ENCODE measurements at regions not wholly inside any gene's neighbourhood (a gene's known extent, or its start where the extent isn't known, plus 50 kb on each side); places are given as distances from the start of the nearest gene placed in this dataset.

- TF ChIP-seq POLR2AphosphoS5 (IDR thresholded peaks at IDR 0.05; ENCODE audit: low read depth) (no peak), SPI1 (IDR thresholded peaks at IDR 0.05; ENCODE audit: borderline replicate concordance, low read depth) (no peak), CTCF (IDR thresholded peaks at IDR 0.05; ENCODE audit: insufficient read depth, low read length) (no peak), GABPA (IDR thresholded peaks at IDR 0.05; ENCODE audit: low read depth) (no peak)
- no peak for DNase-seq (ENCODE audit: low read depth in 1 of 2, low spot score in 1 of 2)
- Histone ChIP-seq H3K27ac (replicated peaks) (no peak overlapping the region), H3K4me3 (replicated peaks; ENCODE audit: insufficient read depth, low read length) (no peak overlapping the region), H3K27me3 (ENCODE audit: insufficient read depth, poor library complexity, severe bottlenecking) (no peaks in the 10 kb centered on the region)
Measured at GRCh38 chr6:148674306-148674705, 72.5 kb upstream of the UST start.

GRCh38 chr6:148677594-148678476 is 69.0 kb upstream of the UST start:
- no peak overlapping the region for H3K27ac ChIP-seq (replicated peaks)
- no peak for TF ChIP-seq GABPA (IDR thresholded peaks at IDR 0.05; ENCODE audit: low read depth)
- TF ChIP-seq CTCF (IDR thresholded peaks at IDR 0.05; ENCODE audit: insufficient read depth, low read length), result no peak
- TF ChIP-seq POLR2AphosphoS5 (IDR thresholded peaks at IDR 0.05; ENCODE audit: low read depth), result no peak
- TF ChIP-seq REST (IDR thresholded peaks at IDR 0.05; ENCODE audit: insufficient replicate concordance, low read depth), result no peak
- peak; percentile 77 for TF ChIP-seq SPI1 (IDR thresholded peaks at IDR 0.05; ENCODE audit: borderline replicate concordance, low read depth)
- DNase-seq (ENCODE audit: low read depth in 1 of 2, low spot score in 1 of 2), result no peak
- no peak overlapping the region for H3K4me3 ChIP-seq (replicated peaks; ENCODE audit: insufficient read depth, low read length)
- no peaks in the 10 kb centered on the region for H3K27me3 ChIP-seq (ENCODE audit: insufficient read depth, poor library complexity, severe bottlenecking)

- Histone ChIP-seq H3K27ac (replicated peaks) (no peak overlapping the region), H3K4me3 (replicated peaks; ENCODE audit: insufficient read depth, low read length) (no peak overlapping the region), H3K27me3 (ENCODE audit: insufficient read depth, poor library complexity, severe bottlenecking) (no peaks in the 10 kb centered on the region)
- no peak for DNase-seq (ENCODE audit: low read depth in 1 of 2, low spot score in 1 of 2)
- TF ChIP-seq CTCF (IDR thresholded peaks at IDR 0.05; ENCODE audit: insufficient read depth, low read length) (no peak), POLR2AphosphoS5 (IDR thresholded peaks at IDR 0.05; ENCODE audit: low read depth) (no peak), REST (IDR thresholded peaks at IDR 0.05; ENCODE audit: insufficient replicate concordance, low read depth) (no peak), GABPA (IDR thresholded peaks at IDR 0.05; ENCODE audit: low read depth) (no peak), SPI1 (IDR thresholded peaks at IDR 0.05; ENCODE audit: borderline replicate concordance, low read depth) (no peak)
Measured at GRCh38 chr6:148678682-148679081, 68.1 kb upstream of the UST start.
